GM12878 (cell line): ENCODE measurements at regions not wholly inside any gene's neighbourhood (a gene's known extent, or its start where the extent isn't known, plus 50 kb on each side); places are given as distances from the start of the nearest gene placed in this dataset.

Experiments used
- CTCF ChIP-seq, 3 experiments: IDR thresholded peaks in 2 of 3; conservative IDR thresholded peaks in 1 of 3; 2 replicates each; pipeline ENCODE4 v1.5.1; 2011; ENCODE audit warnings: low read depth in 3 of 3, low read length in 3 of 3, mild to moderate bottlenecking in 3 of 3, control low read depth in 2 of 3, moderate library complexity in 2 of 3, inconsistent platforms in 1 of 3, mixed read lengths in 1 of 3; ENCODE audit not compliant: control insufficient read depth in 2 of 3, insufficient read depth in 1 of 3; ENCODE audit errors: extremely low read depth in 1 of 3
- EP300 ChIP-seq, 2 experiments: fragments of 150-350 bp in 1 of 2; IDR thresholded peaks; 2 replicates each; pipeline ENCODE4 v1.6.1; 2011 to 2012; ENCODE audit warnings: low read depth in 2 of 2, low read length in 2 of 2, borderline replicate concordance in 1 of 2, improper control_type of control experiment in 1 of 2, inconsistent platforms in 1 of 2; ENCODE audit not compliant: control insufficient read depth in 1 of 2
- HCFC1 ChIP-seq: fragments of 150-350 bp; IDR thresholded peaks from 2 replicates; pipeline ENCODE4 v1.6.1; 2014; ENCODE audit warnings: low read length
- HDGF ChIP-seq: fragments of 450-650 bp; IDR thresholded peaks from 2 replicates; pipeline ENCODE4 v1.6.1; 2016; ENCODE audit warnings: antibody characterized with exemption
- MAX ChIP-seq: IDR thresholded peaks from 2 replicates; pipeline ENCODE4 v1.6.1; 2012; ENCODE audit warnings: low read depth, low read length, improper control_type of control experiment
- RB1 ChIP-seq: fragments of 450-650 bp; formaldehyde crosslinking; IDR thresholded peaks from 2 replicates; pipeline ENCODE4 v1.6.1; 2017; ENCODE audit warnings: mild to moderate bottlenecking, borderline replicate concordance
- RCOR1 ChIP-seq: conservative IDR thresholded peaks from 2 replicates; pipeline ENCODE4 v1.6.1; 2012; ENCODE audit warnings: low read depth, low read length, improper control_type of control experiment
- TCF3 ChIP-seq: IDR thresholded peaks from 2 replicates; pipeline ENCODE4 v1.6.1; 2012; ENCODE audit warnings: low read depth, mild to moderate bottlenecking, low read length, borderline replicate concordance; ENCODE audit not compliant: insufficient read depth
- ZBTB11 ChIP-seq: fragments of 450-650 bp; formaldehyde crosslinking; IDR thresholded peaks from 2 replicates; pipeline ENCODE4 v1.5.0; 2022; ENCODE audit warnings: mild to moderate bottlenecking, missing genetic modification characterization

GRCh38 chr6:4318321-4318720 is 182.9 kb upstream of the ECI2 start:
- TF ChIP-seq RB1 (no peak), EP300 (IDR thresholded peaks at IDR 0.05; ENCODE audit: borderline replicate concordance in 1 of 2, control insufficient read depth in 1 of 2, low read depth in 2 of 2, low read length in 2 of 2) (no peak), HCFC1 (no peak), ZBTB11 (CRISPR knock-in tag) (no peak), MAX (no peak), CTCF (IDR thresholded peaks at IDR 0.05 in 2 of 3, conservative IDR thresholded peaks at IDR 0.05 in 1 of 3; ENCODE audit: control insufficient read depth in 2 of 3, extremely low read depth in 1 of 3, insufficient read depth in 1 of 3, low read depth in 3 of 3, low read length in 3 of 3) (no peak), TCF3 (no peak), HDGF (no peak), RCOR1 (no peak)
